NB4 (cell line): ENCODE measurements at regions not wholly inside any gene's neighbourhood (a gene's known extent, or its start where the extent isn't known, plus 50 kb on each side); places are given as distances from the start of the nearest gene placed in this dataset.

Experiments used
- DNase-seq: peaks from one replicate; pipeline ENCODE4 v3.0.0; 2010; ENCODE audit warnings: low read depth
- H3K4me3 ChIP-seq: one replicate; pipeline ENCODE4 v1.5.1; 2011; ENCODE audit warnings: mild to moderate bottlenecking, low read depth, low read length, moderate library complexity
- MYC ChIP-seq: IDR thresholded peaks from 2 replicates; pipeline ENCODE4 v1.6.1; 2011; ENCODE audit warnings: low read depth, low read length
- POLR2A ChIP-seq: IDR thresholded peaks from 2 replicates; pipeline ENCODE4 v1.6.1; 2011; ENCODE audit warnings: mild to moderate bottlenecking; ENCODE audit not compliant: insufficient read length; ENCODE audit errors: extremely low read depth
- TF ChIP-seq, protein P1 (sequence below): IDR thresholded peaks from 2 replicates; pipeline ENCODE4 v1.6.1; 2011; ENCODE audit warnings: low read depth, low read length
- TF ChIP-seq, protein P2 (sequence below): IDR thresholded peaks from one replicate; pipeline ENCODE4 v1.5.1; 2012; ENCODE audit warnings: low read depth, low read length

DNA sequence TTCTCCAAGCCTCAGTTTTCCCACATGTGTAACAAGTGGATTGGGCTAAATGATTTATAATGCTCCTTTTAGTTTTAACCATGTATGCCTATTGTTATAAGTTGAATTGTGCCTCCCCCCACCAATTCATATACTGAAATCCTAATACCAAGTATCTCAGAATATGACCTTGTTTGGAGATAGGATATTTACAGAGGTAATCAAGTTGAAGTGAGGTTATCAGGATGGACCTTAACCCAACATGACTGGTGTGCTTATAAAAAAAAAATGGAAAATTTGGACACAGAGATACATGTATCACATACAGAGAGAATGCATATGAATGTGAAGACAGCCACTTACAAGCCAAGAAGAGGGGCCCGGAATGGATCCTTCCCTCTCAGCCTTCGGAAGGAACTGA is 117.9 kb upstream of the HABP2 start:
- DNase-seq = no peak
- TF ChIP-seq MYC = no peak
- no peak overlapping the region for H3K4me3 ChIP-seq

- H3K4me3 ChIP-seq = no peak overlapping the region
- no peak for DNase-seq
- TF ChIP-seq, protein P1, sequence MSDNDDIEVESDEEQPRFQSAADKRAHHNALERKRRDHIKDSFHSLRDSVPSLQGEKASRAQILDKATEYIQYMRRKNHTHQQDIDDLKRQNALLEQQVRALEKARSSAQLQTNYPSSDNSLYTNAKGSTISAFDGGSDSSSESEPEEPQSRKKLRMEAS = no peak
- TF ChIP-seq MYC (no peak), POLR2A (no peak)
- TF ChIP-seq, protein P2, sequence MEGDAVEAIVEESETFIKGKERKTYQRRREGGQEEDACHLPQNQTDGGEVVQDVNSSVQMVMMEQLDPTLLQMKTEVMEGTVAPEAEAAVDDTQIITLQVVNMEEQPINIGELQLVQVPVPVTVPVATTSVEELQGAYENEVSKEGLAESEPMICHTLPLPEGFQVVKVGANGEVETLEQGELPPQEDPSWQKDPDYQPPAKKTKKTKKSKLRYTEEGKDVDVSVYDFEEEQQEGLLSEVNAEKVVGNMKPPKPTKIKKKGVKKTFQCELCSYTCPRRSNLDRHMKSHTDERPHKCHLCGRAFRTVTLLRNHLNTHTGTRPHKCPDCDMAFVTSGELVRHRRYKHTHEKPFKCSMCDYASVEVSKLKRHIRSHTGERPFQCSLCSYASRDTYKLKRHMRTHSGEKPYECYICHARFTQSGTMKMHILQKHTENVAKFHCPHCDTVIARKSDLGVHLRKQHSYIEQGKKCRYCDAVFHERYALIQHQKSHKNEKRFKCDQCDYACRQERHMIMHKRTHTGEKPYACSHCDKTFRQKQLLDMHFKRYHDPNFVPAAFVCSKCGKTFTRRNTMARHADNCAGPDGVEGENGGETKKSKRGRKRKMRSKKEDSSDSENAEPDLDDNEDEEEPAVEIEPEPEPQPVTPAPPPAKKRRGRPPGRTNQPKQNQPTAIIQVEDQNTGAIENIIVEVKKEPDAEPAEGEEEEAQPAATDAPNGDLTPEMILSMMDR = no peak
Measured at GRCh38 chr10:113435881-113436280, 117.0 kb upstream of the HABP2 start.

GRCh38 chr10:113436851-113437250 is 116.0 kb upstream of the HABP2 start:
- TF ChIP-seq, protein P2 = no peak
- TF ChIP-seq POLR2A = no peak
- no peak for TF ChIP-seq MYC
- TF ChIP-seq, protein P1 = no peak
- no peak overlapping the region for H3K4me3 ChIP-seq

DNA sequence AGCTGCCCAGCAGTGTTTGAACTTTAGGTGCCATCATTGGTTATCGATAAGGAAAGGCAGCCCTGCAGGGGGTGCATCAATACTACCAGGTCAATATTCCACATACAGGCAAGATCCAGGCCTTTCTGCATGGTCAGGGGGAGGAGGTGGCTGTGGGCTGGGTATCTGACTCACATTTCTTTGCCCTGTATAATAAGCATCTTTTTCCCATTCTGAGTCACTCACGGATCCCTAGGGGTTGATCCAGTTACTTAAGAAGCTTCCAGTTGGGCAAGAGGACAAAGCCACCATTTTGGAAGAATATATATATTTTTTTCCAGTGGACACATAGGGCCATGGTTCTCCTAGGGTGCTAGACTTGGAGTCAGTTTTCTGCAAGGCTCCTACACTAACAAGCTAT is 114.2 kb upstream of the HABP2 start:
- no peak for TF ChIP-seq POLR2A
- TF ChIP-seq MYC = no peak
- TF ChIP-seq, protein P2 = no peak
- TF ChIP-seq, protein P1 = no peak
- DNase-seq = peak; percentile 13
- no peak overlapping the region for H3K4me3 ChIP-seq

More at GRCh38 chr10:113436851-113437250, 116.0 kb upstream of the HABP2 start:
- no peak for DNase-seq

DNA sequence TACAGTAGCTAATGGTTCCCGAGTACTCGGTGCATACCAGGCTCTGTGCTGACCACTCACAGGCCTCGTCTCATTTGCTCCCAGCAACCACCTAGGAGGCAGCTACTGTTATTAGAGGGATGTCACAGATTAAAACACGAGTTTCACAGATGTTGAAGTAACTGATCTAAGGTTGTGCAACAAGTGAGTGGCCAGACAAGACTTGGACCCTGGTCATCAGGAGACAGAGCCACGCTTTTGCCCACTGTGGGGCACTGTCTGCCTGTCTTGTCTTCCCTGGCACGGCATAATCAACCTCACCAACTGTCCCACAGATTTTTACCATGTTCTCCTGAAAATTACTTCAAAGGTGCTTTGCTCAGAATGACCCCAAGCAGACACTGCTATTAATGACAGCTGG is 111.6 kb upstream of the HABP2 start:
- DNase-seq = no peak
- H3K4me3 ChIP-seq = no peak overlapping the region
- TF ChIP-seq, protein P1 = no peak
- TF ChIP-seq POLR2A (no peak), MYC (no peak)
- TF ChIP-seq, protein P2 = no peak

DNA sequence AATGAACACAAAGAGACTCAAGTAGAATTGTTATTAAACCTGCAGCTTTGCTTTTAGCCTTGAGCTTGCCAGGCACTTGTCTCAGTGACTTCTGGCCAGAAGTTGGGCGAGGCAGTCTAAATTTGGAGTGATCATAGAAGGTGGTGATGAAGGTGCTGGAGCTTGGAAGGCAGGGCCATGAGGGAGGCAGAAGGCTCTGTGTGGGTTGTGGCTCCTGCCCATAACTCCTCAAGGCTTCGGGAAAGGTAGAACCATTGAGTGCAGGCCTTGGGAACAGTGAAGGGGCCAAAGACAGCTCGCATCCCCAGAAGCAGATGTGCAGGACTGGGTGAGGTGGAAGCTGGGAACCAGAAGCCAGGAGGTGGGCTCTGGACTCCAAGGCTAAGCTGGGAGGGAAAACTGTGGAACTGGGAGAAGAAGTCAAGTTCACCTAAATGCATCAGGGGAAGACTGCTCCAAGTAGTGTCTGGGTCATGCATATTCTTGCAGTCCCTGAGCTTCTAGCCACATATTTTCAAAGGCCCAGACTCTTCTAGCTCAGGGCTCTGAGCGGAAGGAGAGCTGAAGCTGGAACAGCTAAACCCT is 111.1 kb upstream of the HABP2 start:
- TF ChIP-seq, protein P2 = no peak
- no peak overlapping the region for H3K4me3 ChIP-seq
- DNase-seq = no peak
